T-cell (primary cell): ENCODE measurements at regions not wholly inside any gene's neighbourhood (a gene's known extent, or its start where the extent isn't known, plus 50 kb on each side); places are given as distances from the start of the nearest gene placed in this dataset.

Experiments used
- ATAC-seq, 4 experiments: fragments of 200-7000 bp in 3 of 4; fragments of 150-1000 bp in 1 of 4; cut with Tn5 transposase; replicated peaks in 1 of 4; 1 replicate in 3 of 4; 2 replicates in 1 of 4; pipeline ENCODE4 v1.10.0; 2021; ENCODE audit warnings: moderate library complexity in 3 of 4, mild to moderate bottlenecking in 2 of 4, moderate number of reproducible peaks in 1 of 4
- CTCF ChIA-PET, 2 donors: fragments of 300-600 bp; sonication (Branson Sonifier 250); formaldehyde crosslinking; loops; one replicate each; lab custom pipeline; 2022; ENCODE audit warnings: antibody characterized with exemption in 2 of 2; lab: Charles Lee
- POLR2A ChIA-PET, 2 donors: fragments of 300-600 bp; sonication (Branson Sonifier 250); formaldehyde crosslinking; loops; one replicate each; lab custom pipeline; 2022; ENCODE audit warnings: antibody characterized with exemption in 2 of 2; lab: Charles Lee
- DNase-seq, 35 experiments: peaks; one replicate each; pipeline versions ENCODE4 v3.0.0 to v3.0.0-alpha.2; 2013 to 2023
- H3K27ac ChIP-seq: one replicate; pipeline ENCODE4 v1.5.1; 2013; ENCODE audit warnings: low read length
- H3K27me3 ChIP-seq, 2 experiments: replicated peaks in 1 of 2; 1 replicate in 1 of 2; 2 replicates in 1 of 2; pipeline versions ENCODE4 v1.6.1 to v1.7.0; 2013; ENCODE audit warnings: low read length in 1 of 2, mixed read lengths in 1 of 2; ENCODE audit not compliant: control insufficient read depth in 2 of 2, insufficient read depth in 2 of 2; ENCODE audit errors: extremely low read depth in 1 of 2
- H3K36me3 ChIP-seq, 2 donors: 1 replicate in 1 of 2; 2 replicates in 1 of 2; pipeline versions ENCODE4 v1.6.1 to v1.7.0; 2013; ENCODE audit warnings: low read length in 1 of 2; ENCODE audit not compliant: control insufficient read depth in 2 of 2, insufficient read depth in 1 of 2; ENCODE audit errors: extremely low read depth in 1 of 2
- H3K4me1 ChIP-seq, 2 experiments: 1 replicate in 1 of 2; 2 replicates in 1 of 2; pipeline versions ENCODE4 v1.6.1 to v1.7.0; 2013; ENCODE audit warnings: low read length in 2 of 2, mixed read lengths in 1 of 2; ENCODE audit not compliant: insufficient read depth in 2 of 2, control insufficient read depth in 1 of 2; ENCODE audit errors: extremely low read depth in 1 of 2
- H3K4me3 ChIP-seq, 2 donors: 1 replicate in 1 of 2; 2 replicates in 1 of 2; pipeline versions ENCODE4 v1.5.1 to v1.7.0; 2013; ENCODE audit warnings: mild to moderate bottlenecking in 2 of 2, low read length in 1 of 2, moderate library complexity in 1 of 2; ENCODE audit not compliant: control insufficient read depth in 1 of 2; ENCODE audit errors: extremely low read depth in 1 of 2
- H3K9me3 ChIP-seq: 2 replicates; pipeline ENCODE4 v1.7.0; 2013
- H3K27ac Mint-ChIP-seq, 2 donors: one replicate each; pipeline ENCODE4 v1.8.0; 2020 to 2021; ENCODE audit warnings: mild to moderate bottlenecking in 2 of 2, mixed read lengths in 2 of 2
- H3K27me3 Mint-ChIP-seq, 2 donors: one replicate each; pipeline ENCODE4 v1.8.0; 2021 to 2022; ENCODE audit warnings: mixed read lengths in 2 of 2
- H3K36me3 Mint-ChIP-seq: one replicate; pipeline ENCODE4 v1.8.0; 2021; ENCODE audit warnings: mixed read lengths
- H3K4me1 Mint-ChIP-seq, 3 donors: one replicate each; pipeline ENCODE4 v1.8.0; 2020 to 2022; ENCODE audit warnings: mixed read lengths in 3 of 3, mild to moderate bottlenecking in 1 of 3
- H3K4me3 Mint-ChIP-seq, 3 donors: one replicate each; pipeline ENCODE4 v1.8.0; 2020 to 2022; ENCODE audit warnings: mild to moderate bottlenecking in 3 of 3, mixed read lengths in 3 of 3, moderate library complexity in 3 of 3
- H3K9me3 Mint-ChIP-seq, 3 donors: one replicate each; pipeline ENCODE4 v1.8.0; 2020 to 2022; ENCODE audit warnings: mixed read lengths in 3 of 3
- WGBS: methylation state at CpG from one replicate; pipeline ENCODE4 v1.1.5; 2013; ENCODE audit warnings: missing lambda C conversion rate; ENCODE audit not compliant: insufficient coverage; 5-methylcytosine and 5-hydroxymethylcytosine counted together

- Histone ChIP-seq H3K27ac (no peak overlapping the region), H3K27me3 (no peaks in the 10 kb centered on the region), H3K9me3 (no peaks in the 10 kb centered on the region), H3K4me1 (no peaks in the 10 kb centered on the region), H3K36me3 (no peaks in the 10 kb centered on the region), H3K4me3 (no peak overlapping the region)
- no CpG with 5 or more reads among the region's 2 CpGs for WGBS
- no peaks in the 10 kb centered on the region for H3K36me3 Mint-ChIP-seq
- no peak for ATAC-seq
- CTCF ChIA-PET = no interaction called here
- no peak overlapping the region for H3K4me3 Mint-ChIP-seq
- no peak overlapping the region for H3K27ac Mint-ChIP-seq
- no peak for DNase-seq
- no peaks in the 10 kb centered on the region for H3K27me3 Mint-ChIP-seq
- H3K9me3 Mint-ChIP-seq = peaks cover 0 to 12% (median 12%) of the 10 kb centered on the region in 3 donors
- POLR2A ChIA-PET = no interaction called here
- H3K4me1 Mint-ChIP-seq = no peaks in the 10 kb centered on the region
These were observed 207.9 kb upstream of the FAT1 start for GRCh38 chr4:186931519-186931918.

DNA sequence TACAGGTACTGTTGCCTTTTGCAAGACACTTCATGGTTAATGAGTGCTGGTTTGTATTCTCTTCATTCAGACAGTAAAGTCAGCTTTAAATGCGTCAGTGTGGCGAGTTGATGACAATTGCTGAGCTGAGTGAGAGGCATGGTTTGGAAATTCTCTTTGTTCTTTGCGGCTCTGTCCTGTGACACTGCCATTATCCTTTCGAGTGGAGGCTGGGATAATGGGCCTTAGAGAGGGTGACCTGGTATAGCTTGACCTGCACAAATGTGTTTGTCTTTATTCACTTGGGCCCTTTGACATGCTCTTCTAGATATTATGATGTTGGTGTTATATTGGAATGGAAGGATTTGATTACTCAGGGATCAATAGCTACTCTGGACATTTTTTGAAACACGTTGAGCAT, 208.5 kb upstream of the FAT1 start:
- Mint-ChIP-seq H3K4me3 (no peak overlapping the region), H3K9me3 (peaks cover 0 to 12% (median 12%) of the 10 kb centered on the region in 3 donors), H3K27ac (no peak overlapping the region), H3K4me1 (no peaks in the 10 kb centered on the region), H3K36me3 (no peaks in the 10 kb centered on the region), H3K27me3 (no peaks in the 10 kb centered on the region)
- no peaks in the 10 kb centered on the region for H3K36me3 ChIP-seq
- ATAC-seq (no peak), DNase-seq (no peak)
- ChIA-PET CTCF (no interaction called here), POLR2A (no interaction called here)
- no peaks in the 10 kb centered on the region for H3K4me1 ChIP-seq
- no peaks in the 10 kb centered on the region for H3K9me3 ChIP-seq
- H3K4me3 ChIP-seq = no peak overlapping the region
- 86% methylated on average over 4 of the region's 5 CpGs for WGBS
- H3K27me3 ChIP-seq = no peaks in the 10 kb centered on the region
- H3K27ac ChIP-seq = no peak overlapping the region

GRCh38 chr4:186932631-186933187, 209.1 kb upstream of the FAT1 start:
- no CpG with 5 or more reads among the region's 4 CpGs for WGBS
- Mint-ChIP-seq H3K4me3 (no peak overlapping the region), H3K4me1 (no peaks in the 10 kb centered on the region), H3K9me3 (peaks cover 1 to 12% (median 10%) of the 10 kb centered on the region in 3 donors), H3K36me3 (no peaks in the 10 kb centered on the region), H3K27ac (no peak overlapping the region), H3K27me3 (no peaks in the 10 kb centered on the region)
- no peaks in the 10 kb centered on the region for H3K36me3 ChIP-seq
- ATAC-seq (no peak), DNase-seq (no peak)
- no peak overlapping the region for H3K27ac ChIP-seq
- CTCF ChIA-PET = no interaction called here
- no peaks in the 10 kb centered on the region for H3K27me3 ChIP-seq
- POLR2A ChIA-PET = no interaction called here
- H3K4me3 ChIP-seq = no peak overlapping the region
- H3K9me3 ChIP-seq = no peaks in the 10 kb centered on the region
- H3K4me1 ChIP-seq = no peaks in the 10 kb centered on the region

DNA sequence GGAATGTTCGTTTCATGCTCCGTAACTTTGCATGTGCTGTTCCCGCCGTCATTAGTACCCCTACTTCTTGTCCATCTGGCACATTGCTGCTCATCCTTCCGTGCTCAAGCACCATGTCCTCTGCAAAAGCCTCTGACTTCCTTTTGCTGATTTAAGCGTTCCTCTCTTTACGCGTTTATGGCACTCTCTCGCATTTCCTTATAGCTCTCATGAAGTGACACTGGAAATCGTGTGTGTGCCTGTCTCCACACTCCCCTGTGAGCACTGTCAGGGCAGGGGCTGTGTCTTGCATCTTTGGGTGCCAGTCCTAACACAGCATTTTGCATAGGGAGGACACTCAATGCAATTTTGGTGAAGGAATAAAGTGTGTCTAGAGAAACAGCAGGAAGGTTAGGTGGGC, 210.6 kb upstream of the FAT1 start:
- 64% methylated on average over 10 of the region's 10 CpGs for WGBS
- Histone ChIP-seq H3K27ac (no peak overlapping the region), H3K4me1 (no peaks in the 10 kb centered on the region), H3K27me3 (no peaks in the 10 kb centered on the region), H3K36me3 (no peaks in the 10 kb centered on the region), H3K9me3 (no peaks in the 10 kb centered on the region), H3K4me3 (no peak overlapping the region)
- no peaks in the 10 kb centered on the region for H3K4me1 Mint-ChIP-seq
- ChIA-PET CTCF (no interaction called here), POLR2A (no interaction called here)
- peaks cover 3 to 16% (median 12%) of the 10 kb centered on the region in 3 donors for H3K9me3 Mint-ChIP-seq
- H3K27ac Mint-ChIP-seq = no peak overlapping the region
- no peaks in the 10 kb centered on the region for H3K27me3 Mint-ChIP-seq
- H3K4me3 Mint-ChIP-seq = no peak overlapping the region
- DNase-seq (no peak), ATAC-seq (no peak)
- no peaks in the 10 kb centered on the region for H3K36me3 Mint-ChIP-seq

DNA sequence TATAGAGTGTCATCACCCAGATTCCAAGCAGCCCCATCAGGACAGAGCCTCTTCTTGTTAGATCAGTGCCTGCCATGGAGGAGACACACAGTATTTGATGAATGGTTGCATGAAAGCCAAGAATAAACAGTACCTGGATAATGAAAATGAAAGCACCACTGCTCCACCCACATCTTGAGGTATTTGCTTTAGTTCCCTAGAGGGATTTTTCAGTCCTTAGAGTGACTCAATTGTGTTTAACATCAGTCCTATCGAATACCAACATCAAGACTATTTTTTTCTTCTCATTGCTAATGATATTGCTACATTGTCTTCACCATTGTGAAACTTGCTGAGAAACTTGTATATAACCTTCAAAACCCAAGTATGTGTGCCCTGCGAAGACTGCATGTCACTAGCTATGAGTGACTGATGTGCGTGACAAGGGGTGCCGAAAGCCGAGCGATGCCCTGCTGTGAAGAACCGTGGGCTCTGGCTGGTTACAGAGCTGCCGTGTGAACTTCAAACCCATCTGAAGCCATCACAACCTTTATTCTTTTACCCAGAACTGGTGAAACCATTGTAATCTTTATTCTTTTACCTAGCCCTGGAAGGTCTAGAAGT, 211.3 kb upstream of the FAT1 start:
- H3K36me3 Mint-ChIP-seq = no peaks in the 10 kb centered on the region
- no peak overlapping the region for H3K4me3 ChIP-seq
- no peak overlapping the region for H3K27ac ChIP-seq
- DNase-seq = no peak
- ChIA-PET CTCF (no interaction called here), POLR2A (no interaction called here)
- WGBS = 94% methylated on average over 7 of the region's 8 CpGs
- ATAC-seq = no peak
- no peaks in the 10 kb centered on the region for H3K9me3 ChIP-seq
- H3K27me3 Mint-ChIP-seq = no peaks in the 10 kb centered on the region
- no peaks in the 10 kb centered on the region for H3K27me3 ChIP-seq
- H3K4me1 Mint-ChIP-seq = no peaks in the 10 kb centered on the region
- H3K9me3 Mint-ChIP-seq = peaks cover 3 to 16% (median 10%) of the 10 kb centered on the region in 3 donors
- no peaks in the 10 kb centered on the region for H3K4me1 ChIP-seq
- no peaks in the 10 kb centered on the region for H3K36me3 ChIP-seq
- H3K4me3 Mint-ChIP-seq = no peak overlapping the region
- no peak overlapping the region for H3K27ac Mint-ChIP-seq

DNA sequence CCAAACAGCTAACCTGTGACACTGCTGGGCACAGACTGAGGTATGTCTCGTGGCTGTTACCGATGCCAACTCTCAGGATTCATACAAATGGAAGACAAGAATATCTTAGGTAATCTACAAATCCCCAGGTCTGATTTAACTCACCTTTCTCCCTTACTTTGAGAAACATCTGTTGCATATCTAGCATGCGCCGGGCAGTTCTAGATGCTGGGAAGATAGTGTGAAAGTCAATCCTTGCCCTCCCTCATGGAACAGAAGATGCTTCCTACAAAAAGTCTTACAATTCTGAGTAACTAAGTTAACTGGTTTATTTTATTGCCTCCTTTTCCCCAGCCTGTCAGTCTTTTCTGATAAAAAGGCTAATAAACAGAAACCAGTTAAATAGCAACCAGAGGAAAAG, 212.2 kb upstream of the FAT1 start:
- Mint-ChIP-seq H3K4me3 (no peak overlapping the region), H3K4me1 (no peaks in the 10 kb centered on the region), H3K36me3 (no peaks in the 10 kb centered on the region), H3K27me3 (no peaks in the 10 kb centered on the region), H3K27ac (no peak overlapping the region), H3K9me3 (peaks cover 3 to 16% (median 8%) of the 10 kb centered on the region in 3 donors)
- ChIA-PET CTCF (no interaction called here), POLR2A (no interaction called here)
- no peak for ATAC-seq
- H3K9me3 ChIP-seq = no peaks in the 10 kb centered on the region
- H3K36me3 ChIP-seq = no peaks in the 10 kb centered on the region
- H3K4me3 ChIP-seq = no peak overlapping the region
- no peaks in the 10 kb centered on the region for H3K4me1 ChIP-seq
- no CpG with 5 or more reads among the region's 4 CpGs for WGBS
- no peak for DNase-seq
- no peaks in the 10 kb centered on the region for H3K27me3 ChIP-seq
- no peak overlapping the region for H3K27ac ChIP-seq
